ENCODE measurements at regions not wholly inside any gene's neighbourhood (a gene's known extent, or its start where the extent isn't known, plus 50 kb on each side); places are given as distances from the start of the nearest gene placed in this dataset.

- peak in 1 of 2 donors; percentile 4 for DNase-seq
Observed at GRCh38 chr4:122309988-122310626, 68.7 kb upstream of the ADAD1 start.

- DNase-seq: no peak
Observed at GRCh38 chr4:122313006-122313646, 65.7 kb upstream of the ADAD1 start.

GRCh38 chr4:122326908-122327307, 51.9 kb upstream of the ADAD1 start:
- no peak for DNase-seq

GRCh38 chr4:122328893-122329292, 49.9 kb upstream of the ADAD1 start:
- no peak for DNase-seq
